Mesodermal cell (in vitro differentiated cells): ENCODE measurements at regions not wholly inside any gene's neighbourhood (a gene's known extent, or its start where the extent isn't known, plus 50 kb on each side); places are given as distances from the start of the nearest gene placed in this dataset.

Experiments
- H3K27ac ChIP-seq: 2 replicates; pipeline ENCODE4 v1.7.0; 2013; ENCODE audit warnings: mild to moderate bottlenecking, low read depth, low read length, moderate library complexity; ENCODE audit not compliant: severe bottlenecking
- H3K36me3 ChIP-seq: 2 replicates; pipeline ENCODE4 v1.7.1; 2013; ENCODE audit warnings: mild to moderate bottlenecking, low read length, moderate library complexity; ENCODE audit not compliant: control insufficient read depth, insufficient read depth
- H3K4me1 ChIP-seq: one replicate; pipeline ENCODE4 v1.7.1; 2013; ENCODE audit warnings: mild to moderate bottlenecking, low read length; ENCODE audit not compliant: insufficient read depth, control insufficient read depth, poor library complexity, severe bottlenecking
- H3K4me3 ChIP-seq: 2 replicates; pipeline ENCODE4 v1.7.0; 2013; ENCODE audit warnings: low read length, control low read depth, mild to moderate bottlenecking; ENCODE audit not compliant: insufficient read depth, poor library complexity, severe bottlenecking; ENCODE audit errors: extremely low read depth
- H3K9me3 ChIP-seq: 2 replicates; pipeline ENCODE4 v1.7.1; 2013; ENCODE audit warnings: mild to moderate bottlenecking, low read length, moderate library complexity; ENCODE audit not compliant: control insufficient read depth
- WGBS, 2 experiments: methylation state at CpG; one replicate each; pipeline ENCODE4 v1.1.5; 2013; ENCODE audit warnings: missing lambda C conversion rate in 2 of 2; ENCODE audit not compliant: insufficient coverage in 2 of 2; 5-methylcytosine and 5-hydroxymethylcytosine counted together

DNA sequence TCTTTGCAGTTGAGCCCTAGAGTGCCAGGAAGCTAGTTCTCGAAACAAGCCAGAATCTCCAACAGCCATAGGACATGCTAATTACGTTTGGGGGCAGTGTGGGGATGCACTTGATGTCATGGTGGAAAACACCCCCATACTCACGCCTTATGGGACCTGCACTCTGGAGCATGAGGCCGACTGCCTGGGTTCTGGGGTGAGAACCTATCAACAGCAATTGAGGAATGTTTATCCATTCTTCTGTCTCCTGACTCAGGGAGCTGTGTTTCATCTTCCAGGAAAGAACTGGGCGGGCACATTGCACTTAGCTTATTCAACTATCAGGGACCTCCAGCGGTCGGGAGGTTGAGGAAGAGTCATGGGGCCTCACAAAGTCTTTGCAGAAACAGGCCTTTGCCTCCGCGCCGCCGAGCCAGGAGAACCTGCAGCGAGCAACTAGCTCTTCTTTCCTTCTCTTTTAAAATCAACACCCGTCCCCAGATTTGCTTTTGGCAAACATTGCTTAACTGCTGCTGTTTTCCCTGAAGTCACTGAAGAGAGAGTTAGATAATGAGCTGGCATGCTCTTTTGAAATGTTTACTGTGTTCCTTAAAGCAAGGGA is 226.1 kb upstream of the DIO3 start:
- Histone ChIP-seq H3K27ac (no peak overlapping the region), H3K36me3 (no peaks in the 10 kb centered on the region), H3K4me1 (no peaks in the 10 kb centered on the region), H3K4me3 (no peak overlapping the region), H3K9me3 (no peaks in the 10 kb centered on the region)
- WGBS, 2 experiments = 85 to 88% methylated on average over 6 to 10 of the region's 13 CpGs

DNA sequence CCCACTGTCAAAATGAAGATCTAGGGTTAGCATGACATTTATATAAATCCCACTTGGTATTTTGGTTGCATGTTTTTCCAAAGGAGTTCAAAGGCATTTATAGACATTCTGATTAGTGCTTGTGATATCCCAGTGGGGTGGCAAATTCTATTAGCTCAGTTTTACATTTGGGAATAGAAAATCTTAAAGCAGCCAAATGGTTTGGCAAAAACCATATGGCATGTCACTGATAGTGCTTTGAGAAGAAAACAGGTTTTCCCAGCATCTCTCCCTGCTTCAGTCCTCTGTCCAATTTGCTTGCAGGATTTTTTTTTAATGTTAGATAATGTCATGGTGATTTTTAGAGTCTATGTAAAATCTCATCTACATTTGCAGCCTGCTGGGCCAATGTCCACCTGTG is 225.1 kb upstream of the DIO3 start:
- Histone ChIP-seq H3K4me3 (no peak overlapping the region), H3K36me3 (no peaks in the 10 kb centered on the region), H3K4me1 (no peaks in the 10 kb centered on the region), H3K27ac (no peak overlapping the region), H3K9me3 (no peaks in the 10 kb centered on the region)

DNA sequence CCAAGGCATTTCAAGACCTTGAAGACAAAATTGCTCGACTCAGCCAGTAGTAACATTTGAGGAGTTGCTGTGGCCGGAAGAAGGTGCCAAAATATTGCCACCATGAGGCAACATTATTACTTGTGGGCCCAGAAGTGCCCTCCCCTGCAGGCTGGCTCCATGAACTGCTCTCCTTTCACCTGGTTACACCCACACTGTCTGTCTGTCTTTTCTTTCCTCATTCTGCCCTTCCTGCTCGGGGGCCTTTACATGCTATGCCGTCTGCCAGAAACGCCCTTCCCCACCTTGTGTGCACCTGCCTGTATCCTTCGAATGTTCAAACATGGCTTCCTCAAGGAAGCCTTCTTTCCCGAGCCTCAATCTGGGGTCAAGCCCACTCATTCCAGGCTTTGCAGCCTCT is 224.2 kb upstream of the DIO3 start:
- Histone ChIP-seq H3K4me1 (no peaks in the 10 kb centered on the region), H3K36me3 (no peaks in the 10 kb centered on the region), H3K4me3 (no peak overlapping the region), H3K9me3 (no peaks in the 10 kb centered on the region), H3K27ac (no peak overlapping the region)
- WGBS, 2 experiments = 83 to 95% methylated on average over 6 to 7 of the region's 7 CpGs

GRCh38 chr14:101340556-101340955 is 220.7 kb upstream of the DIO3 start:
- Histone ChIP-seq H3K27ac (no peak overlapping the region), H3K4me1 (no peaks in the 10 kb centered on the region), H3K36me3 (no peaks in the 10 kb centered on the region), H3K4me3 (no peak overlapping the region), H3K9me3 (no peaks in the 10 kb centered on the region)
- 90 to 96% methylated on average over 5 to 7 of the region's 8 CpGs for WGBS, 2 experiments

GRCh38 chr14:101347893-101348777 is 213.2 kb upstream of the DIO3 start:
- Histone ChIP-seq H3K36me3 (no peaks in the 10 kb centered on the region), H3K9me3 (peaks cover 8% of the 10 kb centered on the region), H3K27ac (no peak overlapping the region), H3K4me1 (no peaks in the 10 kb centered on the region), H3K4me3 (no peak overlapping the region)
- WGBS, 2 experiments = 90 to 97% methylated on average over 5 to 8 of the region's 8 CpGs

DNA sequence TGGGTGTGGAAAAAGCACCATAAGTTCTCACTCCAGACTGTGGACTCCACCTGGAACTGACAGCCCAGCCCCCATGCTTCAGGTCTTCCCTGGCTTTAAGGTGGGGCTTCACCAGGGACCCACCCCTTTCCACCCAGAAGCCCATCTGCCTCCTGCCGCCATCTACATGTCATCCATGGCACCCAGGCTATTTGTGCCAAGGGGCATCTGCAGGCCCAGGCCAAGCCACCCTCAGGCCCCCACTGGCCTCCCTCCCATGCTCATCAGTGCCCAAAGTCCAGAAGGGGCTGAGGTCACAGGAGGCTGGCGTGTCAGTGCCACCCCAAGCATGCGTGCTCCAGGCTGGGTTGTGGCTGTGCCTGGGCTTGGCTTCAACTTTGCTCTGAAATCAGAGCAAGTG is 212.2 kb upstream of the DIO3 start:
- WGBS, 2 experiments = 95% methylated on average over 3 of the region's 3 CpGs; no CpG with 5 or more reads in 1 of the 2 experiments

GRCh38 chr14:101350021-101350420 is 211.3 kb upstream of the DIO3 start:
- Histone ChIP-seq H3K4me1 (no peaks in the 10 kb centered on the region), H3K9me3 (peaks cover 8% of the 10 kb centered on the region), H3K4me3 (no peak overlapping the region), H3K36me3 (no peaks in the 10 kb centered on the region), H3K27ac (no peak overlapping the region)
- 89 to 96% methylated on average over 4 of the region's 4 CpGs for WGBS, 2 experiments

More for the DNA sequence above, 212.2 kb upstream of the DIO3 start:
- H3K4me3 ChIP-seq = no peak overlapping the region
- H3K4me1 ChIP-seq = no peaks in the 10 kb centered on the region
- H3K9me3 ChIP-seq = peaks cover 8% of the 10 kb centered on the region
- no peaks in the 10 kb centered on the region for H3K36me3 ChIP-seq
- no peak overlapping the region for H3K27ac ChIP-seq

DNA sequence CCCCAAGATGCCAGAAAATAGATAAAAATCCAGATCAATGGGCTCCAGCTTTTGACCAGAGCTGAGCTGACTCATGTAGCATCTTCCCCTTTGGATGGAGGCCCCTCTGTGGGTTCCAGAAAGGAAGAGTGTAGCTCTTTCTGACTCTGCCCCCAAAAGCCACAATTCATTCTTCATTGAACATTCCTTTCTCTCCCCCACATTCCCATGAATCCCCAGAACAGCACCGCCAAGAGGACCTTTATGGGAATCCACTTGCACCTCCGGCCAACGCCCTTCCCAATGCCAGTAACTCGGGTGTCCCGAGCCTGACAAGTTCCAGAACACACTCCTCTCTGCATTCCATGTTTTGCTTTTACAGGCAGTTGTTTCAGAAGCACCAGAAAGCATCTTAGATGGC is 210.6 kb upstream of the DIO3 start:
- Histone ChIP-seq H3K27ac (no peak overlapping the region), H3K9me3 (peaks cover 13% of the 10 kb centered on the region), H3K36me3 (no peaks in the 10 kb centered on the region), H3K4me3 (no peak overlapping the region), H3K4me1 (no peaks in the 10 kb centered on the region)
- 96 to 98% methylated on average over 5 of the region's 5 CpGs for WGBS, 2 experiments

DNA sequence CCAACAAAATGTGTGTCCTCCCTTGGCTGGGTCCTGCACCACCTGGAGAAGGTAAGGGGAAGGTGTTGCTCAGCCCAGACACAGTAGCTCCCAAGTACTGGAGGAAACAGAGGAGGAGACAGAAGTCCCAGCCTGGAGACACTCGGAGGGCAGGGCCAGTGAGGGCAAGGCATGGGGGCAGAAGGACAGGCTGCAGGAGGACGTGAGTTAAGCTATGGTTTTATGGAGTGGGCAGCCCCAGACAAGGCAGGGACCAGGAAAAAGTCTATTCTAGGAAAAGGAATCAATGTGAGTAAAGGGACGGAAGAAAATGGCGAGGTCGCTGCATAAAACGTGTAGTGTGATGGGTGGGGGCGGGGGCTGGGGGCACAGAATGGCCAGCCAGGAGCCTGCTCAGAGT is 210.1 kb upstream of the DIO3 start:
- 83 to 87% methylated on average over 7 of the region's 7 CpGs for whole genome bisulfite sequencing, 2 experiments
- Histone ChIP-seq H3K4me1 (no peaks in the 10 kb centered on the region), H3K36me3 (no peaks in the 10 kb centered on the region), H3K9me3 (peaks cover 13% of the 10 kb centered on the region), H3K27ac (no peak overlapping the region), H3K4me3 (no peak overlapping the region)

DNA sequence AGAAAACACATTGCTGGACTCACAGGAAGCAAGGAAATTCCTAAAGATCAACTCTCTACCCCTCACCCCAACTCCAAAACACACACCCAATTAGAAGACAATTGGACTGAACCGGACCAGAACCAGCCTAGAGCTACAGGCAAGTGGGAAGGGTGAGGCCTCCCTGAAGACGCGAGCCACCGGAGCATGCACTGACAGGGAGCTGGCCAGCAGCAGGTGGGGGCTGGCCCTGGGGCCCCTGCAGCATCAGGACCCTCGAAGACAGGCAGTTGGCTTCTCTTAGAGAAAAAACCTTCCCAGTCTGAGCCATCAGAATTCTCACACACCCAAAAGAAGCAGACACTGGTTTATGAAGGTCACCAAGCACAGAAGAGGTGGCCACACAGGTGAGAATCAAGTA is 209.5 kb upstream of the DIO3 start:
- WGBS, 2 experiments = 87 to 89% methylated on average over 4 to 5 of the region's 5 CpGs
- Histone ChIP-seq H3K4me1 (no peaks in the 10 kb centered on the region), H3K36me3 (no peaks in the 10 kb centered on the region)

GRCh38 chr14:101352567-101352966 is 208.7 kb upstream of the DIO3 start:
- no peak overlapping the region for H3K27ac ChIP-seq
- no peaks in the 10 kb centered on the region for H3K36me3 ChIP-seq
- peaks cover 21% of the 10 kb centered on the region for H3K9me3 ChIP-seq
- no peak overlapping the region for H3K4me3 ChIP-seq
- H3K4me1 ChIP-seq = no peaks in the 10 kb centered on the region
- 93 to 97% methylated on average over 3 to 5 of the region's 8 CpGs for WGBS, 2 experiments

More for the DNA sequence above, 209.5 kb upstream of the DIO3 start:
- Histone ChIP-seq H3K9me3 (peaks cover 14% of the 10 kb centered on the region), H3K27ac (no peak overlapping the region), H3K4me3 (no peak overlapping the region)
